AG09309 (cell line): ENCODE measurements at regions not wholly inside any gene's neighbourhood (a gene's known extent, or its start where the extent isn't known, plus 50 kb on each side); places are given as distances from the start of the nearest gene placed in this dataset.

Experiments
- DNase-seq: peaks from one replicate; pipeline ENCODE4 v3.0.0-alpha.2; 2010; ENCODE audit warnings: low read depth
- H3K4me3 ChIP-seq: 2 replicates; pipeline ENCODE4 v1.5.1; 2011; ENCODE audit warnings: mild to moderate bottlenecking, low read depth, low read length, moderate library complexity; ENCODE audit not compliant: control insufficient read depth
- CTCF ChIP-seq: IDR thresholded peaks from 2 replicates; pipeline ENCODE4 v1.5.1; 2011; ENCODE audit warnings: mild to moderate bottlenecking, low read depth, low read length, inconsistent platforms; ENCODE audit not compliant: insufficient read depth, control insufficient read depth; ENCODE audit errors: missing control alignments

DNA sequence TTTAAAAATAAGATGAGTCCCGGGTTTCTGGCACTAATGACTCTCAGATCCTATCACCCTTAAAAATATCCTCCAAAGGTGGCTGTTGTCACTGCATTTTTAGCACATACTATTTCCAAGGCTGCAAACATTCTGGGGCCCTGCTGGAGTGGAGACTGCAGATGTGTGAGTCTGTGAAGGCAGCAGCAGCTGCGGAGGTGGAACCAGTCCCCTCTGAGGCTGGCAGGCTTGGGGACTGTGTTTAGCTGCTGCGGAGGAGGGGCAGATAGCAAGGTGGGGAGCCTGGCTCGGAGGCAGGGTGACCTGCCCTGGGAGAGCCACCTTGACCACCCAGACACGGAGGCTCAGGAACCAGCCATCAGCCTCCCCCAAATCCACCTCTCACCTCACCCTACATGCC is 77.0 kb downstream of the C5orf15 start:
- no peak overlapping the region for H3K4me3 ChIP-seq
- DNase-seq, result no peak
- TF ChIP-seq CTCF, result no peak

- no peak overlapping the region for H3K4me3 ChIP-seq
- no peak for DNase-seq
- TF ChIP-seq CTCF, result no peak
These were observed 77.6 kb downstream of the C5orf15 start for GRCh38 chr5:133890776-133891280.

DNA sequence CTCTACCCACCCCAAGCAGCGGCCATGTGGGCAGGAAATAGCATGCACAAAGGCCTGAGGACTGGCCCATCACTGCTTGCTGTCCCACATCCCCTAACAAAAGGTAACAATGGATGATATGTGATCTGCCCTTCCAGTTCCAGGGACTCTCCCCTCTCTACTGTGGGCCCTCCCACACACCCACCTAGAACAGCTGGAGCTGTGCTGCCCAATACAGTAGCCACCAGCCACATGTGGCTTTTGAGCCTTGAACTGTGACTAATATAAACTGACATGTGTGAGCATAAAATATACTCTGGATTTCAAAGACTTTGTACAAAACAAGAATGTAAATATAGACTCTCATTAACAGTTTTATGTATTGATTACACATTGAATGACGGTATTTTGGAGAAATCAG is 78.1 kb downstream of the C5orf15 start:
- DNase-seq, result no peak
- no peak for TF ChIP-seq CTCF
- H3K4me3 ChIP-seq, result no peak overlapping the region

GRCh38 chr5:133889271-133889905 is 79.0 kb downstream of the C5orf15 start:
- H3K4me3 ChIP-seq, result no peak overlapping the region
- no peak for DNase-seq
- no peak for TF ChIP-seq CTCF

GRCh38 chr5:133888625-133888991 is 79.8 kb downstream of the C5orf15 start:
- no peak for DNase-seq
- H3K4me3 ChIP-seq, result no peak overlapping the region
- TF ChIP-seq CTCF, result no peak

DNA sequence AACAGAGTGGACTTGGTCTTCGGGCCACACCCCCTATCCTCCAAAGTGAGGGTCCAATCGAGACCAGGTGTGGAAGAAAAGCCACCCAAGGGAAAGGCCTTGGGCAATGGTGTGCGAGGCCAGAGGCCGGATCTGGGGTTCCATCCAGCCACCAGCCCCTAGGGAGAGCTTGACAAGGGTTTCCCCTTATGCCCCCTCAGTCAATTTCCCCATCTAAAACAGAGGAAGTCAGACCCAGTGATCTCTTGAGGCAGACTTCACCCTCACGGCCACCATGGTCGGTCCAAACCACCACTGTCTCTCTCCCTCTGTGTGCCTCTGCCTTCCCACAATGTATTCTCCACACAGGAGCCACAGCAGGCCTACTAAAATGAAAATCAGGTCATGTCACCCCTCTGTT is 82.9 kb downstream of the C5orf15 start:
- no peak for DNase-seq
- TF ChIP-seq CTCF, result no peak
- H3K4me3 ChIP-seq, result no peak overlapping the region
